ENCODE measurements at regions not wholly inside any gene's neighbourhood (a gene's known extent, or its start where the extent isn't known, plus 50 kb on each side); places are given as distances from the start of the nearest gene placed in this dataset.

GRCh38 chr1:173406783-173407230, 70.3 kb upstream of the PRDX6 start:
- no peak for DNase-seq

GRCh38 chr1:173407846-173408245, 69.3 kb upstream of the PRDX6 start:
- no peak for DNase-seq

- no peak for DNase-seq
These were observed 68.2 kb upstream of the PRDX6 start for GRCh38 chr1:173408886-173409285.

- no peak for DNase-seq
These were observed 67.5 kb upstream of the PRDX6 start for GRCh38 chr1:173409613-173410012.

GRCh38 chr1:173410133-173410793, 66.9 kb upstream of the PRDX6 start:
- DNase-seq = no peak

- DNase-seq = no peak
These were observed 66.3 kb upstream of the PRDX6 start for GRCh38 chr1:173410794-173411236.

- DNase-seq = no peak
These were observed 65.0 kb upstream of the PRDX6 start for GRCh38 chr1:173411835-173412742.

GRCh38 chr1:173413271-173413707, 63.8 kb upstream of the PRDX6 start:
- no peak for DNase-seq

GRCh38 chr1:173414136-173414535, 63.0 kb upstream of the PRDX6 start:
- DNase-seq = no peak

- no peak for DNase-seq
These were observed 62.5 kb upstream of the PRDX6 start for GRCh38 chr1:173414539-173415226.

- no peak for DNase-seq
These were observed 61.6 kb upstream of the PRDX6 start for GRCh38 chr1:173415490-173415889.

GRCh38 chr1:173415905-173416450, 61.2 kb upstream of the PRDX6 start:
- no peak for DNase-seq

- no peak for DNase-seq
These were observed 59.6 kb upstream of the PRDX6 start for GRCh38 chr1:173417563-173417962.

GRCh38 chr1:173418107-173418985, 58.8 kb upstream of the PRDX6 start:
- no peak for DNase-seq

- DNase-seq = peak; percentile 69
These were observed 56.8 kb upstream of the PRDX6 start for GRCh38 chr1:173420330-173420806.

GRCh38 chr1:173421286-173421685, 55.8 kb upstream of the PRDX6 start:
- no peak for DNase-seq

GRCh38 chr1:173421789-173422188, 55.3 kb upstream of the PRDX6 start:
- no peak for DNase-seq

GRCh38 chr1:173422456-173422976, 54.6 kb upstream of the PRDX6 start:
- no peak for DNase-seq

- no peak for DNase-seq
These were observed 53.8 kb upstream of the PRDX6 start for GRCh38 chr1:173423291-173423690.

- no peak for DNase-seq
These were observed 53.0 kb upstream of the PRDX6 start for GRCh38 chr1:173424143-173424542.

GRCh38 chr1:173424782-173425407, 52.2 kb upstream of the PRDX6 start:
- no peak for DNase-seq
